Hindlimb muscle (tissue), 1 donor: ENCODE measurements at regions not wholly inside any gene's neighbourhood (a gene's known extent, or its start where the extent isn't known, plus 50 kb on each side); places are given as distances from the start of the nearest gene placed in this dataset.
A peak's percentile ranks its signal among the peaks of the same experiment; 100 is the strongest.

Experiments
- DNase-seq: peaks from one replicate; pipeline ENCODE4 v3.0.0-alpha.2; 2013

DNA sequence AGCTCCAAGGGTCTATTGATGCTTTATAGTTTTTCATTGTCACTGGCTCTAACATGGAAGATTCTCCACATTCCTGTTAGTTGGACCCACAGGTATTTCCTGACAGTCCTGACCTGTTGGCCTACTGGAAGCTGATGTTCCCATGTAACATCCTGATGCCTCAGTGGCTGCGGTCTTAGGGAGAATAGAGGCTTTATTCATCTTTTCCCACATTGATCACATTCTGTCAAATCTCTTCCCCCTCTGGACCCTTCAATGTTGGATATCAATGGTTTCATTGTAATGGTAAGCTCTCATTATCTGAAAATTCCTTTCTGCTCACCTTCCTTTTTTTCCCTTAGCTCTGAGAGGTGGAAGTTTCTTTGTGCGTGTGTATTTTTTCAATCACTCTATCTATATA, 280.9 kb upstream of the TBX3 start:
- DNase-seq: no peak

DNA sequence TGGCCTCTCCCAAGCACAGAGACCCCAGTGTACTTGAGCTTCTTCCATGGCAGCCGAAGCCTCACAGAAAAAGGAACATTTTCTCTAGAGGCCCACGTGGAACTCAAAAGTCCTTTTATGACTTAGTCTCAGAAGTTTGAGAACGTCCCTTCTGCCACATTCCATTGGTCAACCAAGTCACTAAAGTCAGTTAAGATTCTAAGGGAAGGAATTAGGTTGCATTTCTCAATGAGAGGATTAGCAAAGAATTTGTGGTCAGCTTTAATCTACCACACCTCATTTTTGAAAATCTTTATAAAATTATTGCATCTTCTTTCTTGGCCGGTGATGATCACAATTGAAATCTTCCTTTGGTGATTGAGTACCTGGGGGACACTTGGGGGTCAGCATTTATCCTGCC, 279.9 kb upstream of the TBX3 start:
- no peak for DNase-seq

GRCh38 chr12:114961491-114961890, 277.5 kb upstream of the TBX3 start:
- peak; percentile 64 for DNase-seq

DNA sequence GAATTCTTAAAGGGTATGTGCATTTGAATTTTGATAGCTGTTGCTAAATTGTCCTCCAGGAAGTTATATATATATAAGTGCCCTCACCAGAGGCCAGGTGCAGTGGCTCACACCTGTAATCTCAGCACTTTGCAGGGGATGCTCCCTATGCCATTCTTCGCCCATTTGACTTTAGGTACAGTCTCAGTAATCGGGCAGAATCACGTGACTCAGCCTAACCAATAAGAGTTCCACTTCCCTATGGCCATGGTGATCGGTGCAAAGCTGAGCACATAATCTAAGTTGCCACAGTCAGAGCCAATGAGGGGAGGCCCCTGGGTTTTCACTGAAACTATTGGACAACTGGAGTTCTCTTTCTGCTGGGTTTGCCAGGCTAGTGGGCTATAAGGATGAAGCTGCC, 274.6 kb upstream of the TBX3 start:
- DNase-seq: no peak

GRCh38 chr12:114957225-114957624, 273.2 kb upstream of the TBX3 start:
- no peak for DNase-seq

- DNase-seq: no peak
These were observed 271.5 kb upstream of the TBX3 start for GRCh38 chr12:114955414-114956014.

DNA sequence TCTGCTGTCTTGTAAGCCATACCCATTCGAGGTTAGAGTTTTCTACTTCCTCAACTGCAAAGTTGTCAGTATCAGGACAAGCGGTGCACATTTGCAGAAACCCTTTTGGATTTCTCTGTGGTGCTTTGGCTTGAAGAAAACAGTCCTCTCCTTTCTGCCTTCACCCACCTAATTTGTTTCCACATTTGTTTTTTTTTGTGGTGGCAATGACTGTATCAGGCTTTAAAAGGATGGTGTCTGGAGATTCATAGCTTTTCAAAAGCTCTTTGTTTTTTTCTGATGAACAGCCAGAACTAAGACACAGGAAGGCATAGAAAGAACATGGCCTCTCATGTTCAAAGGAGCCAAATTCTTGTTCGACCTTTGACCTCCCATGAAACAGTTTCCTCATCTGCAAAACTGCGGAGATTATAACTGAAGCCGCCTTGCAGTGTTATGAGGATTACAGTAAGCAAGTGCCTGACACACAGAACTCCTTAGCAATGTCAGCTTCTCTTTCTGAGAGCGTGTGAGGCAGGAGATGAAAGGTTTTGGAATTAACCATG, 270.6 kb upstream of the TBX3 start:
- DNase-seq: no peak

GRCh38 chr12:114952573-114953271, 268.7 kb upstream of the TBX3 start:
- DNase-seq: peak; percentile 45

GRCh38 chr12:114949058-114949820, 265.3 kb upstream of the TBX3 start:
- no peak for DNase-seq

DNA sequence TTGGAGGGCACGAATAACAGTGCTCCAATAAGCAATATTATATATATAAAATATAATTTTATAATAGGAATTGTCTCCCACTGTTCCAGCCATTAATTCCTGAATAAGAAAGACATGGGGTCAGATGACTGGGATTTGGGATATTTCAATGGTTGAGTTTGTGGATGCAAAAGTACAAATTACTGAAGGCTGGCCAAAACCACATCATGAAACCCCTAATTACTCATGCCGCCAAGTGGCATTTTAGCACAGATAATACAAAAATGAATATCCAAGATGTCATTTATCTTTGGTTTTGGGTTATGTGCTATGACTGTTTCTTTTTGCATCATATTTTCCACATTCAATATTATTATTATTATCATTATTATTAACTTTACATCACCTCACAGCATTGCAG, 261.4 kb upstream of the TBX3 start:
- DNase-seq: no peak

GRCh38 chr12:114944736-114945135, 260.8 kb upstream of the TBX3 start:
- DNase-seq: no peak

- DNase-seq: no peak
These were observed 259.6 kb upstream of the TBX3 start for GRCh38 chr12:114943601-114944000.

DNA sequence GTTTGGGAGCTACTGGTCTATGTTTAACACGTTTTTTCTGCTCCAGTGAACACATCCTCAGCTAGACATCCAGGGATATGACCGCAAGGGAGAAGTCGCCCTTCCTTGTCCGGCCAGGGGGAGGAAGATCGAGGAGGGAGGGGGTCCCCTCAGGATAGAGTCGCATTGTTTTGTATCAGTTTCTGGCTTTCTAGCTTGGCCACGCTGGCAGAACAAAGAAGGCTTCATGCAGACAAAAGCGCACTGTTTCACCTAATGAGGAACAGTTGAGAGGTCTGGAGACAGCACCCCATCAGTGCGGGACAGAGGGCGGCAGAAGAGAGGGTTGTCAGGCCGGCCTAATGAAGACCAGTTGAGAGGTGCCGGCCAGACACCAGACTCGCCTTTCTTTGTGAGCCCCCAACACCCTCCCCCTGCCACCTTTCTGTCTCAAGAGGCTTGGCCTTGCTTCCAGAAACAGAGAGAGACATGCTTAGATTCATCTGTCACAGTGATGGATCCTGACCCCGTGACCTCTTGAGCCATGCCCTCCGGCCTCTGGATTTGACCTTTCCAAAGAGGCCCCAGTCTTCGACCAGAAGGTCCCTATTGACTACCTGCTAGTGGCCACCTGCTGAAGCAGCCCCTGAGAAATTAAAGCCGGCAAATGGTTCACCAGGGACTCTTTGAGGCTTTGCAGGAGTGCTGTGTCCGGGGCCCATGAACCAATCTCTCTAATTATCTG, 254.7 kb upstream of the TBX3 start:
- DNase-seq: no peak

DNA sequence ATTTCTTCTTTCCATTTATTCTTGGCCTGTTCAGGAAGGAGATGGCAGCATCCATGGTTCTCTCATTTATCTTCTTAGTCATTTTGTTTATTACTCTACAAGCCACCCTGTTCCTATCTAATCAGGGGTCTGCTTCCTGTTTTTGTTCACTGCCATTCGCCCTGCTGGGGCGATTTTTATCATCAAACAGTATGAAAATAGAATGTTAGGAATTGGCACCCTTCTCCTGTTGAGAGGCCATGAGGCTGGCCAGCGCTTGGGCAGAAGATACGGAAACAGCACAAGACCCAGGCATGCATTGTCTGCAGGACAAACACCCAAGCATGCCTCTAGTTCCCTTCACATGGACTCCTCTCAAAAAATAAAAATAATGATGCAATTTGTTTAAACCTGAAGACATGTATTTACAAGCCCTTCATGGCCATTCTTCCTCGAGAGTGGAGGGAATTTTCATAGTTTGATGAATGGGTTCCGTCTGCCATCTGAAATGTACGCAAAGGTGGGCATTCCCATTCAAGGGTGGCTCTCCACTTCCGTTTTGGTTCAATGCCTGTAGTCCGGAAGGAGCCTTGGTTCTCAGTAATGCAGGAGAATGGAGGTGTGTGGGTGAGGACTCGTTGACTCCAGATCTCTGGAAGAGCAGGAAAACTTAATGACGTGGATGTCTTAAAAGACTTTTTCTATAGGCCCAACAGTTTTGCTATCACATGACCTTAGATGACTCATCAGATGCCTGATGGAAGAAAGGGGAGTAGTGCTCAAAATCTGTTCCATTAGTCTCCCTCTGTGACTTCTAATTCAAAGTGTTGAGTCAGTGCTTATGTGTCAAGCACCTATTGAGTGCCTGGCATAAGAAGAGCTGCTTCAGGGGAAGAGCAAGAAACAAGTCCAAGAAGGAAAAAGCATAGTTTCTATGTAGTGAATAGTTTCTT, 252.4 kb upstream of the TBX3 start:
- DNase-seq: no peak

GRCh38 chr12:114935658-114936057, 251.7 kb upstream of the TBX3 start:
- no peak for DNase-seq

DNA sequence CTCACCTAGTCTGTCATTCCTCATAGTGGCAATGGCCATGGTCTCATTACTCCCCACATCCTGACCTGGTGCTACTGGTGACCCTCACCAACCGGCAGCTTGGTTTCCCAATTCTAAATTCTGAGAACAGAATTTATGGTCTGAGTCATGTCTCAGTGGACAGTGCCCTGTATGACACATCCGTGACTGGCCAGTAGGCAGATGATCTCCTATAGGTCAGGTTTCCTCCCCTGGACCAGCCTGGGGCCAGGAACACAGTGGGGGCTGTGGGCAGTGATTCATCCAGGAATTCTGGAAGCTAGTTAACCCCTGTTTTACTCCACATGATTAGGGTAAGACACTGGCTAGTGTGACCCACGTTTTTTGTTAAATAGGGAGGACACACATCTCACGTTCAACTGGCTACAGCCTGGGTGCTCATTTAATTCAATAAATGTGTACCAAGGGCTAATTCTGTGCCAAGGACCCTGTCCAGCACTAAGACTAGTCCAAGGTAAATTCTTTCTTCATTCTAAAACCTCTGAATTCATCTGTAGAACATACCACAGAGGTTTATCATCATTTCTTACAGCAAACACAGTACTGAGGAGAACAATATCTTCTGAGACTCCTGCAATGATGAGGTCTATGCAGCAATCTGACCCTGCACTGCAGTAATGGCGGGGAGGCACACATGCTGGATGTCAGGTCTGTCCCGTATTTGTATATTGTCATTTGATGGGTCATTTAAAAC, 249.6 kb upstream of the TBX3 start:
- no peak for DNase-seq

- DNase-seq: no peak
These were observed 248.8 kb upstream of the TBX3 start for GRCh38 chr12:114932806-114933205.

DNA sequence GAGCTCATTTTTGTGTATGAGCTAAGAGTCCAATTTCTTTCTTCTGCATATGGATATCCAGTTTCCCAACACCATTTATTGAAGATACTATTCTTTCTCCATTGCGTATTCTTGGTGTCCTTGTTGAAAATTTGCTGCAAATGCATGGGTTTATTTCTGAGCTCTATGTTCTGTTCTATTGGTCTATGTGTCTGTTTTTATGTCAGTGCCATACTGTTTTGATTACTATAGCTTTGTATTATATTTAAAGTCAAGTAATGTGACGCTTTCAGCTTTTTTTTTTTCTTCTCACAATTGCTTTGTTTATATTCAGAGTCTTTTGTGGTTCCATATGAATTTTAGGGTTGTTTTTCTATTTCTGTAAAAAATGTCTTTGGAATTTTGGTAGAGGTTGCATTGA, 247.1 kb upstream of the TBX3 start:
- no peak for DNase-seq

GRCh38 chr12:114926341-114926740, 242.4 kb upstream of the TBX3 start:
- no peak for DNase-seq

GRCh38 chr12:114924946-114925475, 241.0 kb upstream of the TBX3 start:
- DNase-seq: no peak

DNA sequence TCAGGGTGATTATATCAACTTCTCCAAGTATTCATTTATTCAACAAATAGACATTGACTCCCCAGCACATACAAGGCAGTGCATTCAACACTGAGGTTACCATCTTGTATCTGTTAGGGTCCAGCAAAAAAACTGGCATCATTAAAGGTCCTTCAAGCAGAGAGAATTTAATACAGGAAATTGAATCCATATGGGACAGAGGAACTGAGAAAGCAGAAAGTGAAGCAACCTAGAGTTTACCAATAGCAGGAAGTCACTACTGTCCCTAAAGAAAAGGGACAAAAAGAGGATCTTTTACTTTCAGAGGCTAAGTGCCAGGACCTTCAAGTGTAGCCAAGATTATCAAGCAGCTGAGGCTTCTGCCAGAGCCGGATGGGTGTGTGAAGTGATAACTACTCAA, 237.8 kb upstream of the TBX3 start:
- no peak for DNase-seq
